Heart left ventricle (tissue), 16 donors: ENCODE measurements at regions not wholly inside any gene's neighbourhood (a gene's known extent, or its start where the extent isn't known, plus 50 kb on each side); places are given as distances from the start of the nearest gene placed in this dataset.

Experiments used
- ATAC-seq, 4 donors: fragments of 200-7000 bp; cut with Tn5 transposase; one replicate each; pipeline ENCODE4 v1.9.1; 2020 to 2022; ENCODE audit warnings: moderate library complexity in 4 of 4, mild to moderate bottlenecking in 3 of 4, moderate number of reproducible peaks in 1 of 4
- DNase-seq, 5 donors: peaks; one replicate each; pipeline ENCODE4 v3.0.0-alpha.2; 2020
- H3K27ac ChIP-seq, 12 donors: fragments of 200-600 bp; sonication (generic) in 4 of 12; one replicate each; pipeline versions ENCODE4 v1.5.0 to v1.8.0; 2016 to 2022; ENCODE audit warnings: mild to moderate bottlenecking in 2 of 12
- H3K27me3 ChIP-seq, 9 donors: fragments of 200-600 bp; sonication (generic) in 2 of 9; one replicate each; pipeline versions ENCODE4 v1.5.1 to v1.8.0; 2016 to 2022; ENCODE audit warnings: mild to moderate bottlenecking in 3 of 9
- H3K36me3 ChIP-seq, 9 donors: fragments of 200-600 bp; sonication (generic) in 2 of 9; one replicate each; pipeline versions ENCODE4 v1.5.0 to v1.8.0; 2018 to 2022; ENCODE audit warnings: mild to moderate bottlenecking in 2 of 9
- H3K4me1 ChIP-seq, 12 donors: fragments of 200-600 bp; sonication (generic) in 4 of 12; one replicate each; pipeline versions ENCODE4 v1.5.0 to v1.8.0; 2016 to 2022; ENCODE audit warnings: mild to moderate bottlenecking in 3 of 12
- H3K4me3 ChIP-seq, 12 donors: fragments of 200-600 bp; sonication (generic) in 4 of 12; one replicate each; pipeline versions ENCODE4 v1.5.0 to v1.8.0; 2017 to 2022; ENCODE audit warnings: mild to moderate bottlenecking in 9 of 12, moderate library complexity in 4 of 12
- H3K9me3 ChIP-seq, 12 donors: fragments of 200-600 bp; sonication (generic) in 4 of 12; one replicate each; pipeline versions ENCODE4 v1.5.0 to v1.8.0; 2016 to 2022; ENCODE audit warnings: mild to moderate bottlenecking in 1 of 12
- CTCF ChIP-seq, 12 donors: fragments of 200-600 bp; sonication (generic) in 4 of 12; IDR thresholded peaks; one replicate each; pipeline versions ENCODE4 v1.5.0 to v1.8.0; 2018 to 2022; ENCODE audit warnings: antibody characterized with exemption in 12 of 12, mild to moderate bottlenecking in 5 of 12
- POLR2A ChIP-seq, 2 donors: fragments of 450-650 bp; IDR thresholded peaks; one replicate each; pipeline ENCODE4 v1.6.1; 2017; ENCODE audit warnings: antibody characterized with exemption in 2 of 2, mild to moderate bottlenecking in 2 of 2, moderate library complexity in 2 of 2
- WGBS, 4 donors: extraction: QIAGEN DNeasy Blood & Tissue Kit in 2 of 4; methylation state at CpG; one replicate each; pipeline versions ENCODE4 v1.1.5 to v1.1.7; 2013 to 2018; 5-methylcytosine and 5-hydroxymethylcytosine counted together
- intact Hi-C, 10 donors: fragments of 100-400 bp; cut with DNase I; formaldehyde crosslinking; loops; one replicate each; pipeline versions ENCODE4 v1.11.1 to v1.14.2; 2022
- donor health status: ischemic (EF 13 %, LVEDD 7.1; RV severe dilation, severe dysfunction).
- donor health status: healthy with polysubstance abuse.
- donor health status: DM: no; HTN: yes; CAD: no.
- donor health status: DM: no; HTN: no; CAD: no.
- donor health status: ischemic (EF 25% LVEDD 6.9; RV normal size, moderate dysfunction).
- donor health status: ischemic (EF 25% LVEDD 5.7; RV mildly dilated, moderate dysfunction).
- donor health status: healthy.
- donor health status: DM: yes; HTN: yes; CAD: no.
- donor health status: ischemic (EF 35%, LVEDD 5.7; RV mildly dilated, moderate dysfunction).
- donor health status: nonischemic (EF 11% LVEDD 7.7; RV severe dilation, severe dysfunction).
- donor health status: DM: yes; HTN: yes; CAD: no.
- donor health status: PGD.
- donor health status: ischemic (EF 29% LVEDD 5.4; RV normal size, mild dysfunction).
- donor health status: nonischemic (EF 23%, LVEDD 6.1; RV moderate dilation, normal function).

- DNase-seq = no peak
- Histone ChIP-seq H3K4me3 (no peak overlapping the region), H3K4me1 (peaks cover 0 to 9% (median 0%) of the 10 kb centered on the region in 12 donors), H3K36me3 (no peaks in the 10 kb centered on the region), H3K27me3 (peaks cover 0 to 16% (median 0%) of the 10 kb centered on the region in 9 donors), H3K9me3 (peaks cover 0 to 4% (median 0%) of the 10 kb centered on the region in 12 donors), H3K27ac (no peak overlapping the region)
- TF ChIP-seq CTCF (IDR thresholded peaks at IDR 0.05) (no peak), POLR2A (IDR thresholded peaks at IDR 0.05) (no peak)
- WGBS, 4 donors = 62 to 74% (median 71%) methylated on average over 5 of the region's 5 CpGs
- intact Hi-C loops = no loop called here
- ATAC-seq = no peak
Observed at GRCh38 chr12:108392284-108392683, 53.2 kb upstream of the CMKLR1 start.

GRCh38 chr12:108390495-108391203 lies 51.5 kb upstream of the CMKLR1 start:
- WGBS, 4 donors = 25 to 39% (median 33%) methylated on average over 7 of the region's 7 CpGs
- DNase-seq (no peak), ATAC-seq (no peak)
- H3K4me3 ChIP-seq = no peak overlapping the region
- intact Hi-C loops = no loop called here
- H3K9me3 ChIP-seq = peaks cover 0 to under 1% (median 0%) of the 10 kb centered on the region in 12 donors
- peaks cover 0 to 16% (median 0%) of the 10 kb centered on the region in 9 donors for H3K27me3 ChIP-seq
- peaks cover 0 to 9% (median 0%) of the 10 kb centered on the region in 12 donors for H3K4me1 ChIP-seq
- H3K36me3 ChIP-seq = no peaks in the 10 kb centered on the region
- H3K27ac ChIP-seq = no peak overlapping the region
- no peak for TF ChIP-seq CTCF (IDR thresholded peaks at IDR 0.05)

- Histone ChIP-seq H3K36me3 (no peaks in the 10 kb centered on the region), H3K27ac (no peak overlapping the region), H3K4me3 (no peak overlapping the region), H3K27me3 (peaks cover 0 to 16% (median 0%) of the 10 kb centered on the region in 9 donors), H3K9me3 (peaks cover 0 to 11% (median 0%) of the 10 kb centered on the region in 12 donors), H3K4me1 (peaks cover 0 to 9% (median 0%) of the 10 kb centered on the region in 12 donors)
- WGBS, 4 donors = 79 to 90% (median 85%) methylated on average over 1 of the region's 1 CpG
- intact Hi-C loops = no loop called here
- ATAC-seq (no peak), DNase-seq (no peak)
- TF ChIP-seq CTCF (IDR thresholded peaks at IDR 0.05) (no peak), POLR2A (IDR thresholded peaks at IDR 0.05) (no peak)
Observed at GRCh38 chr12:108389544-108389943, 50.4 kb upstream of the CMKLR1 start.
